WI38 (cell line): ENCODE measurements at regions not wholly inside any gene's neighbourhood (a gene's known extent, or its start where the extent isn't known, plus 50 kb on each side); places are given as distances from the start of the nearest gene placed in this dataset.
"Not testable (repeated sequence)": the region's sequence is repeated elsewhere in the genome, so short reads cannot be mapped to it uniquely, and the experiment has no call there.

ENCODE experiments used
- H3K4me3 ChIP-seq: 2 replicates; pipeline ENCODE4 v1.5.1; 2011; ENCODE audit warnings: low read depth, mild to moderate bottlenecking, control low read depth, low read length
- CTCF ChIP-seq: IDR thresholded peaks from 2 replicates; pipeline ENCODE4 v1.5.1; 2012; ENCODE audit warnings: low read depth, mild to moderate bottlenecking, control low read depth, low read length

GRCh38 chr17:70379945-70380344, 210.6 kb downstream of the KCNJ2 start:
- no peak for TF ChIP-seq CTCF
- H3K4me3 ChIP-seq: no peak overlapping the region

GRCh38 chr17:70381916-70382315, 212.6 kb downstream of the KCNJ2 start:
- not testable (repeated sequence) for H3K4me3 ChIP-seq

- no peak for TF ChIP-seq CTCF
- no peak overlapping the region for H3K4me3 ChIP-seq
These were observed 219.0 kb downstream of the KCNJ2 start for GRCh38 chr17:70388326-70388725.

GRCh38 chr17:70389232-70389757, 220.0 kb downstream of the KCNJ2 start:
- H3K4me3 ChIP-seq: not testable (repeated sequence)

GRCh38 chr17:70390049-70390448, 220.7 kb downstream of the KCNJ2 start:
- no peak overlapping the region for H3K4me3 ChIP-seq
- no peak for TF ChIP-seq CTCF

- H3K4me3 ChIP-seq: no peak overlapping the region
- no peak for TF ChIP-seq CTCF
These were observed 225.3 kb downstream of the KCNJ2 start for GRCh38 chr17:70394473-70395232.

- TF ChIP-seq CTCF: no peak
- no peak overlapping the region for H3K4me3 ChIP-seq
These were observed 236.3 kb downstream of the KCNJ2 start for GRCh38 chr17:70405492-70406220.

GRCh38 chr17:70407506-70407905, 238.2 kb downstream of the KCNJ2 start:
- no peak for TF ChIP-seq CTCF
- no peak overlapping the region for H3K4me3 ChIP-seq
